HCT116 (cell line): ENCODE measurements at regions not wholly inside any gene's neighbourhood (a gene's known extent, or its start where the extent isn't known, plus 50 kb on each side); places are given as distances from the start of the nearest gene placed in this dataset.

Experiments
- ATAC-seq: fragments of 200-7000 bp; cut with Tn5 transposase; 2 replicates; pipeline ENCODE4 v1.9.1; 2020; ENCODE audit warnings: mild to moderate bottlenecking, moderate library complexity
- BruUV-seq: library from RNA; stranded (reverse); fragments of 400-500 nt; replicated peaks from 2 replicates; lab custom pipeline; 2021; lab: Mats Ljungman, UMichigan
- CTCF ChIA-PET: fragments of 300-600 bp; sonication (Branson Sonifier 250); formaldehyde crosslinking; loops from one replicate; lab custom pipeline; 2021; ENCODE audit warnings: antibody characterized with exemption; lab: Charles Lee
- POLR2A ChIA-PET: fragments of 300-600, 350-600 bp; sonication (Branson Sonifier 250); formaldehyde crosslinking; loops from one replicate; lab custom pipeline; 2021; ENCODE audit warnings: antibody characterized with exemption; lab: Charles Lee
- RAD21 ChIA-PET, 2 experiments: fragments of 300-600 bp; sonication (Branson Sonifier 250); formaldehyde crosslinking; loops; one replicate each; lab custom pipeline; 2023; ENCODE audit warnings: low total read pairs in 2 of 2; ENCODE audit not compliant: uncharacterized antibody in 2 of 2, unreplicated experiment in 2 of 2, low non-redundant PET in 1 of 2; lab: Charles Lee
- DNase-seq: peaks from one replicate; pipeline ENCODE4 v3.0.0-alpha.2; 2010; ENCODE audit warnings: low read depth, low spot score
- H2AFZ ChIP-seq: fragments of 200-600 bp; shearing (Covaris generic), sonication (generic); 2 replicates; pipeline ENCODE4 v1.6.1; 2017; ENCODE audit warnings: low read depth, mixed run types, mixed read lengths, antibody characterized with exemption, low read length; ENCODE audit not compliant: poor library complexity, severe bottlenecking
- H3K27ac ChIP-seq: 2 replicates; pipeline ENCODE4 v1.5.1; 2012; ENCODE audit warnings: low read depth, low read length
- H3K27me3 ChIP-seq: fragments of 200-600 bp; sonication (generic); 2 replicates; pipeline ENCODE4 v1.6.1; 2016; ENCODE audit warnings: mixed run types, low read length, mixed read lengths; ENCODE audit not compliant: insufficient read depth
- H3K36me3 ChIP-seq, 2 experiments: fragments of 200-500 bp in 1 of 2; fragments of 200-600 bp in 1 of 2; sonication (Bioruptor generic) in 1 of 2; sonication (generic) in 1 of 2; 2 replicates each; pipeline versions ENCODE4 v1.5.1 to v1.6.1; 2014 to 2016; ENCODE audit warnings: low read length in 2 of 2, inconsistent platforms in 1 of 2, mixed read lengths in 1 of 2, mixed run types in 1 of 2; ENCODE audit not compliant: insufficient read depth in 2 of 2, control insufficient read depth in 1 of 2
- H3K4me1 ChIP-seq, 2 experiments: fragments of 200-600 bp in 1 of 2; sonication (generic) in 1 of 2; 2 replicates each; pipeline versions ENCODE4 v1.5.1 to v1.6.1; 2012 to 2017; ENCODE audit warnings: low read length in 2 of 2, inconsistent platforms in 1 of 2, mild to moderate bottlenecking in 1 of 2, mixed read lengths in 1 of 2, mixed run types in 1 of 2, moderate library complexity in 1 of 2; ENCODE audit not compliant: insufficient read depth in 2 of 2, control insufficient read depth in 1 of 2
- H3K4me2 ChIP-seq: fragments of 200-600 bp; sonication (generic); 2 replicates; pipeline ENCODE4 v1.6.1; 2017; ENCODE audit warnings: mixed run types, low read length, mixed read lengths
- H3K4me3 ChIP-seq, 2 experiments: fragments of 200-600 bp in 1 of 2; sonication (generic) in 1 of 2; replicated peaks in 1 of 2; 2 replicates each; pipeline ENCODE4 v1.5.1; 2011 to 2016; ENCODE audit warnings: low read length in 2 of 2, control low read depth in 1 of 2, low read depth in 1 of 2, mild to moderate bottlenecking in 1 of 2, mixed read lengths in 1 of 2, mixed run types in 1 of 2
- H3K79me2 ChIP-seq: fragments of 200-600 bp; sonication (generic); 2 replicates; pipeline ENCODE4 v1.6.1; 2017; ENCODE audit warnings: mild to moderate bottlenecking, mixed run types, low read length, moderate library complexity, mixed read lengths; ENCODE audit not compliant: insufficient read depth
- H3K9ac ChIP-seq: fragments of 200-600 bp; sonication (generic); 2 replicates; pipeline ENCODE4 v1.6.1; 2016; ENCODE audit warnings: low read length, mixed read lengths
- H3K9me2 ChIP-seq: fragments of 200-600 bp; sonication (generic), shearing (Covaris generic); 2 replicates; pipeline ENCODE4 v1.6.1; 2017; ENCODE audit warnings: mixed run types, mild to moderate bottlenecking, moderate library complexity; ENCODE audit not compliant: insufficient read depth
- H3K9me3 ChIP-seq, 2 experiments: fragments of 200-500 bp in 1 of 2; fragments of 200-600 bp in 1 of 2; sonication (Bioruptor generic) in 1 of 2; sonication (generic) in 1 of 2; 2 replicates each; pipeline ENCODE4 v1.6.1; 2014 to 2017; ENCODE audit warnings: low read length in 2 of 2, mixed read lengths in 2 of 2, inconsistent platforms in 1 of 2, low read depth in 1 of 2, mild to moderate bottlenecking in 1 of 2, mixed run types in 1 of 2, moderate library complexity in 1 of 2; ENCODE audit not compliant: control insufficient read depth in 1 of 2, insufficient read depth in 1 of 2
- H4K20me1 ChIP-seq: fragments of 200-600 bp; sonication (generic), shearing (Covaris generic); 2 replicates; pipeline ENCODE4 v1.6.1; 2017; ENCODE audit warnings: mixed run types, mild to moderate bottlenecking, moderate library complexity; ENCODE audit not compliant: insufficient read depth
- CBX3 ChIP-seq: IDR thresholded peaks from 2 replicates; pipeline ENCODE4 v1.6.1; 2012; ENCODE audit warnings: low read depth
- EGR1 ChIP-seq: IDR thresholded peaks from 2 replicates; pipeline ENCODE4 v1.6.1; 2012; ENCODE audit warnings: low read depth
- ELF1 ChIP-seq: IDR thresholded peaks from 2 replicates; pipeline ENCODE4 v1.6.1; 2012; ENCODE audit warnings: low read depth, borderline replicate concordance
- EZH2 ChIP-seq: fragments of 200-600 bp; sonication (generic); IDR thresholded peaks from 2 replicates; pipeline ENCODE4 v1.6.1; 2017; ENCODE audit warnings: antibody characterized with exemption, mixed run types
- EZH2phosphoT487 ChIP-seq: fragments of 200-600 bp; IDR thresholded peaks from 2 replicates; pipeline ENCODE4 v1.6.1; 2018; ENCODE audit warnings: antibody characterized with exemption, borderline replicate concordance
- JUND ChIP-seq: IDR thresholded peaks from 2 replicates; pipeline ENCODE4 v1.6.1; 2012
- POLR2A ChIP-seq: IDR thresholded peaks from 2 replicates; pipeline ENCODE4 v1.7.0; 2011; ENCODE audit warnings: borderline replicate concordance; ENCODE audit not compliant: insufficient read depth, insufficient read length; ENCODE audit errors: extremely low read depth
- SRF ChIP-seq: IDR thresholded peaks from 2 replicates; pipeline ENCODE4 v1.6.1; 2012; ENCODE audit warnings: low read depth
- TCF7L2 ChIP-seq: IDR thresholded peaks from 2 replicates; pipeline ENCODE4 v1.7.0; 2011; ENCODE audit warnings: borderline replicate concordance, inconsistent platforms; ENCODE audit not compliant: insufficient read depth, insufficient read length; ENCODE audit errors: extremely low read depth
- intact Hi-C: fragments of 100-400 bp; cut with micrococcal nuclease; formaldehyde crosslinking; loops from 2 replicates; pipeline ENCODE4 v1.10.0; 2022
- TF ChIP-seq, protein P1 (sequence below): IDR thresholded peaks from 2 replicates; pipeline ENCODE4 v1.6.1; 2012
- TF ChIP-seq, protein P2 (sequence below), 3 experiments: fragments of 200-600 bp in 1 of 3; sonication (generic) in 1 of 3; IDR thresholded peaks in 2 of 3; conservative IDR thresholded peaks in 1 of 3; 2 replicates each; pipeline ENCODE4 v1.5.1; 2012 to 2017; ENCODE audit warnings: low read depth in 2 of 3, low read length in 2 of 3, antibody characterized with exemption in 1 of 3, borderline replicate concordance in 1 of 3, control low read depth in 1 of 3, mild to moderate bottlenecking in 1 of 3, mixed read lengths in 1 of 3, mixed run types in 1 of 3, moderate library complexity in 1 of 3; ENCODE audit not compliant: insufficient read depth in 1 of 3

DNA sequence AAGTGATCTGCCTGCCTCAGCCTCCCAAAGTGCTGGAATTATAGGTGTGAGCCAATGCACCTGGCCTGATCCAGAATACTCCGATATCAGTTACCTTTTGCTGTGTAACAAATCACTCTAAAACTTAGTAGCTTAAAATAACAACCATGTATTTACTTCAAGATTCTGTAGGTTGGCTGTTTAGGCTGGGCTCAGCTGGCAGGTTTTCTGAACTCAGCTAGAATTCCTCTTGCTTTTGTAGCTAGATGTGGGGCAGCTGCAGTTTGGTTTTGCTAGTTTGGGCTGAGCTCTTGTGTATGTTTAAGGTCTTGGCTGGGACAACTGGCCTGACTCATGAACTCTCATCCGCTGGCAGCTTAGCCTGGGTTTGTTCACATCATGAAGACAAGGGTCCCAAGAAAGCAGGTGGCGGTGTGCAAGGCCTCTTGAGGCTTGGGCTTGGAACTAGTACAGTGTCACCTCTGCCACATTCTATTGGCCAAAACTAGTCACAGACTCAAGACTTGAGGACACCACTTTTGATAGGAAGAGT, 138.3 kb upstream of the SHB start:
- Histone ChIP-seq H3K27ac (no peak overlapping the region), H3K9ac (no peak overlapping the region), H2AFZ (no peak overlapping the region), H3K79me2 (no peaks in the 10 kb centered on the region), H3K4me3 (no peak overlapping the region)
- no peak for DNase-seq
- POLR2A ChIA-PET, result no interaction called here
- TF ChIP-seq CBX3 (no peak), EZH2 (no peak), POLR2A (no peak), EZH2phosphoT487 (no peak), SRF (no peak), ELF1 (no peak), EGR1 (no peak), JUND (no peak), TCF7L2 (no peak)
- TF ChIP-seq, protein P1, sequence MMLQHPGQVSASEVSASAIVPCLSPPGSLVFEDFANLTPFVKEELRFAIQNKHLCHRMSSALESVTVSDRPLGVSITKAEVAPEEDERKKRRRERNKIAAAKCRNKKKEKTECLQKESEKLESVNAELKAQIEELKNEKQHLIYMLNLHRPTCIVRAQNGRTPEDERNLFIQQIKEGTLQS, result no peak
- TF ChIP-seq, protein P2, sequence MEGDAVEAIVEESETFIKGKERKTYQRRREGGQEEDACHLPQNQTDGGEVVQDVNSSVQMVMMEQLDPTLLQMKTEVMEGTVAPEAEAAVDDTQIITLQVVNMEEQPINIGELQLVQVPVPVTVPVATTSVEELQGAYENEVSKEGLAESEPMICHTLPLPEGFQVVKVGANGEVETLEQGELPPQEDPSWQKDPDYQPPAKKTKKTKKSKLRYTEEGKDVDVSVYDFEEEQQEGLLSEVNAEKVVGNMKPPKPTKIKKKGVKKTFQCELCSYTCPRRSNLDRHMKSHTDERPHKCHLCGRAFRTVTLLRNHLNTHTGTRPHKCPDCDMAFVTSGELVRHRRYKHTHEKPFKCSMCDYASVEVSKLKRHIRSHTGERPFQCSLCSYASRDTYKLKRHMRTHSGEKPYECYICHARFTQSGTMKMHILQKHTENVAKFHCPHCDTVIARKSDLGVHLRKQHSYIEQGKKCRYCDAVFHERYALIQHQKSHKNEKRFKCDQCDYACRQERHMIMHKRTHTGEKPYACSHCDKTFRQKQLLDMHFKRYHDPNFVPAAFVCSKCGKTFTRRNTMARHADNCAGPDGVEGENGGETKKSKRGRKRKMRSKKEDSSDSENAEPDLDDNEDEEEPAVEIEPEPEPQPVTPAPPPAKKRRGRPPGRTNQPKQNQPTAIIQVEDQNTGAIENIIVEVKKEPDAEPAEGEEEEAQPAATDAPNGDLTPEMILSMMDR (IDR thresholded peaks at IDR 0.05 in 2 of 3, conservative IDR thresholded peaks at IDR 0.05 in 1 of 3; ENCODE audit: borderline replicate concordance in 1 of 3, insufficient read depth in 1 of 3, low read depth in 2 of 3, low read length in 2 of 3), result no peak
- TF ChIP-seq, all 23 proteins: peak for 0
- no peak overlapping the region for H3K4me2 ChIP-seq
- ChIA-PET RAD21 (no interaction called here), CTCF (no interaction called here)
- no TSS peak for BruUV-seq
- intact Hi-C loops, result no loop called here
- ATAC-seq, result no peak
- H3K9me3 ChIP-seq, result no peaks in the 10 kb centered on the region
- peaks cover 0 to 23% of the 10 kb centered on the region in 2 experiments; a peak in 2 of 4 replicates for H3K4me1 ChIP-seq
- no peaks in the 10 kb centered on the region for H3K9me2 ChIP-seq
- H3K27me3 ChIP-seq, result no peaks in the 10 kb centered on the region
- H4K20me1 ChIP-seq, result no peaks in the 10 kb centered on the region
- H3K36me3 ChIP-seq, result no peaks in the 10 kb centered on the region
